ENCODE measurements at regions not wholly inside any gene's neighbourhood (a gene's known extent, or its start where the extent isn't known, plus 50 kb on each side); places are given as distances from the start of the nearest gene placed in this dataset.

GRCh38 chr13:22082030-22082429 is 411.2 kb downstream of the FGF9 start:
- TF ChIP-seq CTCF (conservative IDR thresholded peaks at IDR 0.05): no peak
- no peaks in the 10 kb centered on the region for H3K4me1 Mint-ChIP-seq
- no peak overlapping the region for H3K27ac Mint-ChIP-seq (ENCODE audit: unreplicated experiment)
- H3K9me3 Mint-ChIP-seq: no peaks in the 10 kb centered on the region
- H3K36me3 Mint-ChIP-seq (ENCODE audit: low read depth): no peaks in the 10 kb centered on the region
- no peaks in the 10 kb centered on the region for H3K27me3 Mint-ChIP-seq (ENCODE audit: low read depth)
- DNase-seq (ENCODE audit: low read depth, low spot score): no peak
- no peak overlapping the region for H3K4me3 Mint-ChIP-seq

GRCh38 chr13:22082437-22083100 is 411.7 kb downstream of the FGF9 start:
- no peaks in the 10 kb centered on the region for H3K36me3 Mint-ChIP-seq (ENCODE audit: low read depth)
- H3K4me1 Mint-ChIP-seq: no peaks in the 10 kb centered on the region
- H3K27me3 Mint-ChIP-seq (ENCODE audit: low read depth): no peaks in the 10 kb centered on the region
- no peak for DNase-seq (ENCODE audit: low read depth, low spot score)
- no peak overlapping the region for H3K4me3 Mint-ChIP-seq
- TF ChIP-seq CTCF (conservative IDR thresholded peaks at IDR 0.05): no peak
- H3K27ac Mint-ChIP-seq (ENCODE audit: unreplicated experiment): no peak overlapping the region
- H3K9me3 Mint-ChIP-seq: no peaks in the 10 kb centered on the region

- no peak for TF ChIP-seq CTCF (conservative IDR thresholded peaks at IDR 0.05)
- no peak overlapping the region for H3K27ac Mint-ChIP-seq (ENCODE audit: unreplicated experiment)
- H3K27me3 Mint-ChIP-seq (ENCODE audit: low read depth): no peaks in the 10 kb centered on the region
- no peaks in the 10 kb centered on the region for H3K4me1 Mint-ChIP-seq
- no peaks in the 10 kb centered on the region for H3K36me3 Mint-ChIP-seq (ENCODE audit: low read depth)
- DNase-seq (ENCODE audit: low read depth, low spot score): no peak
- no peaks in the 10 kb centered on the region for H3K9me3 Mint-ChIP-seq
- no peak overlapping the region for H3K4me3 Mint-ChIP-seq
Measured at GRCh38 chr13:22085001-22085400, 414.1 kb downstream of the FGF9 start.

GRCh38 chr13:22086597-22087330 is 415.9 kb downstream of the FGF9 start:
- Mint-ChIP-seq H3K36me3 (ENCODE audit: low read depth) (no peaks in the 10 kb centered on the region), H3K27me3 (ENCODE audit: low read depth) (no peaks in the 10 kb centered on the region), H3K27ac (ENCODE audit: unreplicated experiment) (no peak overlapping the region), H3K4me1 (no peaks in the 10 kb centered on the region), H3K4me3 (no peak overlapping the region), H3K9me3 (no peaks in the 10 kb centered on the region)
- no peak for DNase-seq (ENCODE audit: low read depth, low spot score)
- TF ChIP-seq CTCF (conservative IDR thresholded peaks at IDR 0.05): no peak

- H3K4me3 Mint-ChIP-seq: no peak overlapping the region
- H3K27ac Mint-ChIP-seq (ENCODE audit: unreplicated experiment): no peak overlapping the region
- peaks cover under 1% of the 10 kb centered on the region for H3K9me3 Mint-ChIP-seq
- TF ChIP-seq CTCF (conservative IDR thresholded peaks at IDR 0.05): no peak
- no peaks in the 10 kb centered on the region for H3K4me1 Mint-ChIP-seq
- H3K36me3 Mint-ChIP-seq (ENCODE audit: low read depth): no peaks in the 10 kb centered on the region
- H3K27me3 Mint-ChIP-seq (ENCODE audit: low read depth): no peaks in the 10 kb centered on the region
- no peak for DNase-seq (ENCODE audit: low read depth, low spot score)
Measured at GRCh38 chr13:22090106-22090505, 419.2 kb downstream of the FGF9 start.
